Left lung (tissue), 4 donors: ENCODE measurements at regions not wholly inside any gene's neighbourhood (a gene's known extent, or its start where the extent isn't known, plus 50 kb on each side); places are given as distances from the start of the nearest gene placed in this dataset.

Source experiments
- ATAC-seq: fragments of 200-7000 bp; cut with Tn5 transposase; one replicate; pipeline ENCODE4 v1.9.1; 2020; ENCODE audit warnings: moderate library complexity
- DNase-seq, 4 donors: peaks; one replicate each; pipeline ENCODE4 v3.0.0-alpha.2; 2013 to 2020
- H3K27ac ChIP-seq, 2 donors: fragments of 200-600 bp; sonication (generic) in 1 of 2; one replicate each; pipeline versions ENCODE4 v1.5.0 to v1.8.0; 2020 to 2021
- H3K27me3 ChIP-seq, 2 donors: fragments of 200-600 bp; sonication (generic) in 1 of 2; one replicate each; pipeline versions ENCODE4 v1.5.0 to v1.8.0; 2020 to 2021
- H3K36me3 ChIP-seq, 2 donors: fragments of 200-600 bp; sonication (generic) in 1 of 2; one replicate each; pipeline versions ENCODE4 v1.5.0 to v1.8.0; 2020 to 2021
- H3K4me1 ChIP-seq, 2 donors: fragments of 200-600 bp; one replicate each; pipeline ENCODE4 v1.8.0; 2021
- H3K4me3 ChIP-seq, 2 donors: fragments of 200-600 bp; sonication (generic) in 1 of 2; one replicate each; pipeline versions ENCODE4 v1.5.0 to v1.8.0; 2020 to 2021; ENCODE audit warnings: mild to moderate bottlenecking in 1 of 2
- H3K9me3 ChIP-seq, 2 donors: fragments of 200-600 bp; sonication (generic) in 1 of 2; one replicate each; pipeline versions ENCODE4 v1.5.0 to v1.8.0; 2020 to 2021
- CTCF ChIP-seq, 2 donors: fragments of 200-600 bp; sonication (generic) in 1 of 2; IDR thresholded peaks; one replicate each; pipeline versions ENCODE4 v1.5.0 to v1.8.0; 2021; ENCODE audit warnings: antibody characterized with exemption in 2 of 2
- intact Hi-C, 2 donors: fragments of 100-400 bp; cut with DNase I; formaldehyde crosslinking; loops; one replicate each; pipeline versions ENCODE4 v1.11.2 to v1.14.2; 2022
- donor health status: DM: no; HTN: yes; CAD: no.
- donor health status: DM: no; HTN: no; CAD: no.

DNA sequence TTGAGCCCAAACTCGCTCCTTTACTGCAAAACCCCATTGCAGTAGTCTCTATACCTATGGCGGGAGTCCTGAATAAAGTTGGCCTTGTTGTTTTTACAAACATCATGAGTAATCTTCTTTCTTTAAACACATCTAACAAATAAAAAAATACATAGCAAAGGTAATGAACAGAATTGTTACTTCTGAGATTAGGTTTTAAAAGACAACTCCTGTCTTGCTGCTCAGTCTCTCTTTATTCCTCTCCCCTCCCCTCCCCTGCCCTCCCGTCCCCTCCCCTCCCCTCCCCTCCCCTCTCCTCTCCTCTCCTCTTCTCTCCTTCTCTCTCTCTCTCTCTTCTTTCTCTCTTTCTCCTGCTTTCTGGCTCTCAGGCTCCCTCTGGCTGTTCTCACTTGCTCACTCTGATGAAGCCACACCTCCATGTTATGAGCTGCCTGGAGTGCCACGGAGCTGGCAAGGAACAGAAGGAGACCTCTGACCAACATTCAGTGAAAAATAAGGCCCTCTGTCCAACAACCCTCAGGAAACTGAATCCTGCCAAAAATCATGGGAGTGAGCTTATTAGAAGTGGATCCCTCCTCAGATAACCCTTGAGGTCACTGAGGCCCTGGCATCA lies 300.7 kb upstream of the MIR17HG start:
- TF ChIP-seq CTCF (IDR thresholded peaks at IDR 0.05), result no peak
- no peaks in the 10 kb centered on the region for H3K9me3 ChIP-seq
- H3K27me3 ChIP-seq, result no peaks in the 10 kb centered on the region
- intact Hi-C loops, result no loop called here
- H3K4me1 ChIP-seq, result no peaks in the 10 kb centered on the region
- no peak overlapping the region for H3K27ac ChIP-seq
- DNase-seq (peak in 1 of 4 donors; percentile 13), ATAC-seq (peak; percentile 59)
- no peak overlapping the region for H3K4me3 ChIP-seq
- H3K36me3 ChIP-seq, result no peaks in the 10 kb centered on the region

DNA sequence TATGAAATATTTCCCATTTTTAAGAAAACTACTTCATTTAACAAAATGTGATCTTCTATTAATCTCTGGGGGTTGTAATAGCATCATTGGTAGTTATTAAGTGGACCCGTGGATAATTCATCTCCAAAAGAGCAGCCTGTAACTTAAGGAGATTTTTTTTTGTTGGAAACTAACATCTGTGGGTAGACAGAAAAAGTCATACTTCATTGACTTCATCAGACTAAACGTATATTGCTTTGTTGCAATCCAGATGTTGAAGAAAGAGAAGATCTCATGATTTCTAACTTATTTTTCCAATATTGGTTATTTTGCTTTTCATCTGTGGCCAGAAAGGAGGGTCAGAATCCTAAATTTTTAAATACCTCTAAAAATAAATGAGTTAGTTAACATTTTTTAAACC lies 296.5 kb upstream of the MIR17HG start:
- intact Hi-C loops, result no loop called here
- TF ChIP-seq CTCF (IDR thresholded peaks at IDR 0.05), result no peak

GRCh38 chr13:91052876-91053275 lies 294.6 kb upstream of the MIR17HG start:
- Histone ChIP-seq H3K27me3 (no peaks in the 10 kb centered on the region), H3K9me3 (peaks cover 0 to under 1% of the 10 kb centered on the region in 2 donors), H3K4me1 (no peaks in the 10 kb centered on the region), H3K36me3 (no peaks in the 10 kb centered on the region), H3K27ac (no peak overlapping the region), H3K4me3 (no peak overlapping the region)
- TF ChIP-seq CTCF (IDR thresholded peaks at IDR 0.05), result no peak
- ATAC-seq (no peak), DNase-seq (no peak)
- intact Hi-C loops, result no loop called here

More for the DNA sequence above, 296.5 kb upstream of the MIR17HG start:
- DNase-seq (no peak), ATAC-seq (no peak)
- no peak overlapping the region for H3K4me3 ChIP-seq
- no peaks in the 10 kb centered on the region for H3K27me3 ChIP-seq
- no peaks in the 10 kb centered on the region for H3K36me3 ChIP-seq
- H3K27ac ChIP-seq, result no peak overlapping the region
- no peaks in the 10 kb centered on the region for H3K4me1 ChIP-seq
- no peaks in the 10 kb centered on the region for H3K9me3 ChIP-seq

DNA sequence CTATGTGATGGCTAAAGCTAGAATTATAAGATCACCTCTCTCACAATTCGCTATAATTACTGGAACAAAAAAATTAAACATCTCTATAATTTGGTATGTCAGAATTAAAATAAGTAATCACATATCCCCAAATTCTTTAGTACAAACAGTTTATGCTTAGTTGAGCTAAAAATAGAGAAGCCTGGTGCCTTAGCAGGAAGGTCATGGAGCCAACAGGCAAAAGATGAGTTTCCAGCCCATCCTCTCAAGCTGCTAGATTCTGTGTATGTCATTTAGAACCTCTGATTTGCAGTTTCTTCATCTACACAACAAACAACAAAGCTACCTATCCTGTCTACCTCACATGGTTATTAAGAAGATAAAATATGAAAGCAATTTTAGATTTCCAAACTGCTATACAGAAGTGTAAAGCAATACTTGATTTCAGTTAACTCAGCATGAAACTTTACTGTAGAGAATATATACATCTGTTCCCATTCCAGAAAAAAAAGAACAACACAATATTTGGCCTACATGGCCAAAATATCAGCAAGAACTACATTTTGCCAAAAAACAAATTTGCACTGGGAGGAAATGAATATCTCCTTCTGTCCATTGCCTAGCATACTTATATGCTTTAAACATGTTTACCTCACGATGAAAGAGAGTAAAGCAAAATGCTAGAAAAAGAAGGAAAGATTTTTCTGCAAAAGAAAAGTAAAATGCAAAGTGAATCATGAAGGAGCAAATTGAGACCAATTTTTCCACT lies 294.0 kb upstream of the MIR17HG start:
- no peak for DNase-seq
- no peak for TF ChIP-seq CTCF (IDR thresholded peaks at IDR 0.05)

GRCh38 chr13:91054902-91055301 lies 292.6 kb upstream of the MIR17HG start:
- H3K27me3 ChIP-seq, result no peaks in the 10 kb centered on the region
- ATAC-seq, result no peak
- H3K4me3 ChIP-seq, result no peak overlapping the region
- intact Hi-C loops, result no loop called here
- peaks cover 0 to 12% of the 10 kb centered on the region in 2 donors for H3K9me3 ChIP-seq
- TF ChIP-seq CTCF (IDR thresholded peaks at IDR 0.05), result no peak
- no peaks in the 10 kb centered on the region for H3K4me1 ChIP-seq
- H3K27ac ChIP-seq, result no peak overlapping the region
- DNase-seq, result no peak
- H3K36me3 ChIP-seq, result no peaks in the 10 kb centered on the region

More for the DNA sequence above, 294.0 kb upstream of the MIR17HG start:
- no peak for ATAC-seq
- Histone ChIP-seq H3K9me3 (peaks cover 0 to 7% of the 10 kb centered on the region in 2 donors), H3K4me1 (no peaks in the 10 kb centered on the region), H3K27ac (no peak overlapping the region), H3K4me3 (no peak overlapping the region), H3K27me3 (no peaks in the 10 kb centered on the region), H3K36me3 (no peaks in the 10 kb centered on the region)
- intact Hi-C loops, result no loop called here
